D721Med (cell line): ENCODE measurements at regions not wholly inside any gene's neighbourhood (a gene's known extent, or its start where the extent isn't known, plus 50 kb on each side); places are given as distances from the start of the nearest gene placed in this dataset.
"Not testable (repeated sequence)": the region's sequence is repeated elsewhere in the genome, so short reads cannot be mapped to it uniquely, and the experiment has no call there.

Source experiments
- DNase-seq: peaks from one replicate; pipeline ENCODE4 v3.0.0; 2011; ENCODE audit warnings: low spot score; ENCODE audit not compliant: insufficient read length
- FAIRE-seq: peaks from 2 replicates; lab custom pipeline; 2011; peaks lifted over from hg19 to GRCh38; lab: Jason Lieb, UNC
- TF ChIP-seq, protein P1 (sequence below): IDR thresholded peaks from 2 replicates; pipeline ENCODE4 v1.5.1; 2012; ENCODE audit warnings: mild to moderate bottlenecking, control low read depth; ENCODE audit not compliant: insufficient read depth; ENCODE audit errors: missing control alignments

- DNase-seq, FAIRE-seq: not testable (repeated sequence)
Measured at GRCh38 chr2:89325894-89326293, 634.4 kb downstream of the RPIA start.

DNA sequence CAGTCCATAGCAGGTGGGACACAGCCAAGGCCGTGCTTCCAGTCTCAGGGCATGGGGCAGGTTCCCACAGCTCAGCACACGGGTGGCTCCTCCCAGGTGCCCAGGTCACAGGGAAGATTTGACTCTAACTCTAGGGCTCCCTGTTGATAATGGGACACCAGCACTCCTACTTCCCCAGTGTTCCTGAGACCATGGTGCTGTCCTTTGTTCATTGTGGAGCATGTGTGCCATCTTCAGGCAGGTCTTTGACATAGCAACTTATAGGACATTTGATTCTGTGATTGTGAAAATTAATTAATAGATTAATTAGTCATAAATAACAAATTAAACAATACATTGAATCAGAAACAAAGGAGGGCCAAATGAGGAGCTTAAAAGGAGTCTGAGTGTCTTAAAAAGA, 635.0 kb downstream of the RPIA start:
- DNase-seq, FAIRE-seq: not testable (repeated sequence)
- TF ChIP-seq, protein P1, sequence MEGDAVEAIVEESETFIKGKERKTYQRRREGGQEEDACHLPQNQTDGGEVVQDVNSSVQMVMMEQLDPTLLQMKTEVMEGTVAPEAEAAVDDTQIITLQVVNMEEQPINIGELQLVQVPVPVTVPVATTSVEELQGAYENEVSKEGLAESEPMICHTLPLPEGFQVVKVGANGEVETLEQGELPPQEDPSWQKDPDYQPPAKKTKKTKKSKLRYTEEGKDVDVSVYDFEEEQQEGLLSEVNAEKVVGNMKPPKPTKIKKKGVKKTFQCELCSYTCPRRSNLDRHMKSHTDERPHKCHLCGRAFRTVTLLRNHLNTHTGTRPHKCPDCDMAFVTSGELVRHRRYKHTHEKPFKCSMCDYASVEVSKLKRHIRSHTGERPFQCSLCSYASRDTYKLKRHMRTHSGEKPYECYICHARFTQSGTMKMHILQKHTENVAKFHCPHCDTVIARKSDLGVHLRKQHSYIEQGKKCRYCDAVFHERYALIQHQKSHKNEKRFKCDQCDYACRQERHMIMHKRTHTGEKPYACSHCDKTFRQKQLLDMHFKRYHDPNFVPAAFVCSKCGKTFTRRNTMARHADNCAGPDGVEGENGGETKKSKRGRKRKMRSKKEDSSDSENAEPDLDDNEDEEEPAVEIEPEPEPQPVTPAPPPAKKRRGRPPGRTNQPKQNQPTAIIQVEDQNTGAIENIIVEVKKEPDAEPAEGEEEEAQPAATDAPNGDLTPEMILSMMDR = peak; percentile 31

- FAIRE-seq, DNase-seq: not testable (repeated sequence)
Measured at GRCh38 chr2:89328790-89329189, 637.3 kb downstream of the RPIA start.
